ENCODE measurements at regions not wholly inside any gene's neighbourhood (a gene's known extent, or its start where the extent isn't known, plus 50 kb on each side); places are given as distances from the start of the nearest gene placed in this dataset.

- DNase-seq (ENCODE audit: low read depth in 6 of 9, low spot score in 9 of 9), result no peak
- Histone ChIP-seq H3K4me1 (ENCODE audit: control insufficient read depth in 2 of 2, insufficient read depth in 2 of 2, low read length in 2 of 2) (no peaks in the 10 kb centered on the region), H3K27ac (ENCODE audit: low read depth in 1 of 2, low read length in 1 of 2) (no peak overlapping the region), H3K27me3 (ENCODE audit: control insufficient read depth in 2 of 2, insufficient read depth in 1 of 2, low read length in 1 of 2) (no peaks in the 10 kb centered on the region), H3K9me3 (ENCODE audit: control insufficient read depth in 2 of 2, insufficient read depth in 1 of 2, low read length in 1 of 2) (no peaks in the 10 kb centered on the region), H3K4me3 (ENCODE audit: low read length in 2 of 2) (no peak overlapping the region), H3K36me3 (ENCODE audit: control insufficient read depth in 2 of 2, insufficient read depth in 2 of 2, low read length in 1 of 2) (no peaks in the 10 kb centered on the region)
- 78% methylated on average over 7 of the region's 7 CpGs for WGBS
These were observed 79.3 kb upstream of the ADCY1 start for GRCh38 chr7:45494885-45495284.

DNA sequence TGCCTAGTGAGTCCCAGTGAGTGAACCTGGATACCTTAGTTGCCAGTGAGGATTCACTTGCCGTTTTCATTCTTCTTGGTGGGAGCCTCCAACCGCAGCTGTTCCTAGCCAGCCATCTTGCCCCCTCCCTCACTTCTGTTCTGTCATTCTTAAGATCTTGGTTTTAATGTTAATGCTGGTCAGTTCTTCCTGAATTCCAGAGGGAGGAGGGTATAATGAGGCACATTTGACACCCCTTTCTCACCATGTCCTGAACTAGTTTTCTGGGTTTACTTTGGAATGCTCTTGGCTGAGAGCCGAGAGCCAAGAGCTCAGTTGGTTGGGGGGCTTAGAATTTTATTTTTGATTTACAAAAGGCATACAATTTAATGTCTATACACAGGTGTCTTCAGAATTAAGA lies 78.5 kb upstream of the ADCY1 start:
- Histone ChIP-seq H3K4me3 (ENCODE audit: low read length in 2 of 2) (no peak overlapping the region), H3K9me3 (ENCODE audit: control insufficient read depth in 2 of 2, insufficient read depth in 1 of 2, low read length in 1 of 2) (no peaks in the 10 kb centered on the region), H3K27ac (ENCODE audit: low read depth in 1 of 2, low read length in 1 of 2) (no peak overlapping the region), H3K36me3 (ENCODE audit: control insufficient read depth in 2 of 2, insufficient read depth in 2 of 2, low read length in 1 of 2) (no peaks in the 10 kb centered on the region), H3K4me1 (ENCODE audit: control insufficient read depth in 2 of 2, insufficient read depth in 2 of 2, low read length in 2 of 2) (no peaks in the 10 kb centered on the region), H3K27me3 (ENCODE audit: control insufficient read depth in 2 of 2, insufficient read depth in 1 of 2, low read length in 1 of 2) (no peaks in the 10 kb centered on the region)
- DNase-seq (ENCODE audit: low read depth in 6 of 9, low spot score in 9 of 9), result no peak
- 90% methylated on average over 3 of the region's 3 CpGs for WGBS

GRCh38 chr7:45500257-45500656 lies 73.9 kb upstream of the ADCY1 start:
- Histone ChIP-seq H3K36me3 (ENCODE audit: control insufficient read depth in 2 of 2, insufficient read depth in 2 of 2, low read length in 1 of 2) (no peaks in the 10 kb centered on the region), H3K4me1 (ENCODE audit: control insufficient read depth in 2 of 2, insufficient read depth in 2 of 2, low read length in 2 of 2) (no peaks in the 10 kb centered on the region), H3K4me3 (ENCODE audit: low read length in 2 of 2) (no peak overlapping the region), H3K9me3 (ENCODE audit: control insufficient read depth in 2 of 2, insufficient read depth in 1 of 2, low read length in 1 of 2) (peaks cover 0 to 6% of the 10 kb centered on the region in 2 donors), H3K27ac (ENCODE audit: low read depth in 1 of 2, low read length in 1 of 2) (no peak overlapping the region), H3K27me3 (ENCODE audit: control insufficient read depth in 2 of 2, insufficient read depth in 1 of 2, low read length in 1 of 2) (no peaks in the 10 kb centered on the region)
- WGBS, result 81% methylated on average over 2 of the region's 2 CpGs
- no peak for DNase-seq (ENCODE audit: low read depth in 6 of 9, low spot score in 9 of 9)

DNA sequence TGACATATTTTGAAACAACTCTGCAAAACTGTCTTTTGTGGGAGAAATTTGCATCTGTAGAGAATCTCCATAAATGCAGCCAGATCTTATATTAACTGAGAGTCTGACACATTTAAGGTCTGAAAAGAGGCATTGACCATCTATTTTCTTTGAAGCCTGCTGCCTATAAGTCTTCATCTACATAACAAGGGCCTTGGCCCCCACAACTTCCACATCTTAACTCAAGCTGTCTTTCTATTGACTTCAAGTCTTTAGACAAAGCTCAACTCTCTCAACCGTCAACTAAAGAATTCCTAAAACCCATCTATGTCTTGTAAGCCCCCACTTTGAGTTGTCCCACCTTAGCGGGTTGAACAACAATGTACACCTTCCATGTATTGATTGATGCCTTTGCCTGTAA lies 72.4 kb upstream of the ADCY1 start:
- Histone ChIP-seq H3K36me3 (ENCODE audit: control insufficient read depth in 2 of 2, insufficient read depth in 2 of 2, low read length in 1 of 2) (no peaks in the 10 kb centered on the region), H3K4me3 (ENCODE audit: low read length in 2 of 2) (no peak overlapping the region), H3K4me1 (ENCODE audit: control insufficient read depth in 2 of 2, insufficient read depth in 2 of 2, low read length in 2 of 2) (no peaks in the 10 kb centered on the region), H3K9me3 (ENCODE audit: control insufficient read depth in 2 of 2, insufficient read depth in 1 of 2, low read length in 1 of 2) (peaks cover 0 to 14% of the 10 kb centered on the region in 2 donors), H3K27me3 (ENCODE audit: control insufficient read depth in 2 of 2, insufficient read depth in 1 of 2, low read length in 1 of 2) (no peaks in the 10 kb centered on the region), H3K27ac (ENCODE audit: low read depth in 1 of 2, low read length in 1 of 2) (no peak overlapping the region)
- 71% methylated on average over 2 of the region's 2 CpGs for WGBS
- DNase-seq (ENCODE audit: low read depth in 6 of 9, low spot score in 9 of 9), result no peak

- WGBS, result 68% methylated on average over 1 of the region's 1 CpG
- H3K9me3 ChIP-seq (ENCODE audit: control insufficient read depth in 2 of 2, insufficient read depth in 1 of 2, low read length in 1 of 2), result peaks cover 0 to 29% of the 10 kb centered on the region in 2 donors
- no peaks in the 10 kb centered on the region for H3K27me3 ChIP-seq (ENCODE audit: control insufficient read depth in 2 of 2, insufficient read depth in 1 of 2, low read length in 1 of 2)
- H3K4me1 ChIP-seq (ENCODE audit: control insufficient read depth in 2 of 2, insufficient read depth in 2 of 2, low read length in 2 of 2), result no peaks in the 10 kb centered on the region
- H3K4me3 ChIP-seq (ENCODE audit: low read length in 2 of 2), result no peak overlapping the region
- H3K27ac ChIP-seq (ENCODE audit: low read depth in 1 of 2, low read length in 1 of 2), result no peak overlapping the region
- DNase-seq (ENCODE audit: low read depth in 6 of 9, low spot score in 9 of 9), result no peak
- H3K36me3 ChIP-seq (ENCODE audit: control insufficient read depth in 2 of 2, insufficient read depth in 2 of 2, low read length in 1 of 2), result no peaks in the 10 kb centered on the region
These were observed 68.1 kb upstream of the ADCY1 start for GRCh38 chr7:45506059-45506458.

- no peak for DNase-seq (ENCODE audit: low read depth in 6 of 9, low spot score in 9 of 9)
- Histone ChIP-seq H3K4me3 (ENCODE audit: low read length in 2 of 2) (no peak overlapping the region), H3K4me1 (ENCODE audit: control insufficient read depth in 2 of 2, insufficient read depth in 2 of 2, low read length in 2 of 2) (no peaks in the 10 kb centered on the region), H3K9me3 (ENCODE audit: control insufficient read depth in 2 of 2, insufficient read depth in 1 of 2, low read length in 1 of 2) (peaks cover 0 to 29% of the 10 kb centered on the region in 2 donors), H3K36me3 (ENCODE audit: control insufficient read depth in 2 of 2, insufficient read depth in 2 of 2, low read length in 1 of 2) (no peaks in the 10 kb centered on the region), H3K27me3 (ENCODE audit: control insufficient read depth in 2 of 2, insufficient read depth in 1 of 2, low read length in 1 of 2) (no peaks in the 10 kb centered on the region), H3K27ac (ENCODE audit: low read depth in 1 of 2, low read length in 1 of 2) (no peak overlapping the region)
- WGBS, result 87% methylated on average over 2 of the region's 2 CpGs
These were observed 64.9 kb upstream of the ADCY1 start for GRCh38 chr7:45509222-45509621.

DNA sequence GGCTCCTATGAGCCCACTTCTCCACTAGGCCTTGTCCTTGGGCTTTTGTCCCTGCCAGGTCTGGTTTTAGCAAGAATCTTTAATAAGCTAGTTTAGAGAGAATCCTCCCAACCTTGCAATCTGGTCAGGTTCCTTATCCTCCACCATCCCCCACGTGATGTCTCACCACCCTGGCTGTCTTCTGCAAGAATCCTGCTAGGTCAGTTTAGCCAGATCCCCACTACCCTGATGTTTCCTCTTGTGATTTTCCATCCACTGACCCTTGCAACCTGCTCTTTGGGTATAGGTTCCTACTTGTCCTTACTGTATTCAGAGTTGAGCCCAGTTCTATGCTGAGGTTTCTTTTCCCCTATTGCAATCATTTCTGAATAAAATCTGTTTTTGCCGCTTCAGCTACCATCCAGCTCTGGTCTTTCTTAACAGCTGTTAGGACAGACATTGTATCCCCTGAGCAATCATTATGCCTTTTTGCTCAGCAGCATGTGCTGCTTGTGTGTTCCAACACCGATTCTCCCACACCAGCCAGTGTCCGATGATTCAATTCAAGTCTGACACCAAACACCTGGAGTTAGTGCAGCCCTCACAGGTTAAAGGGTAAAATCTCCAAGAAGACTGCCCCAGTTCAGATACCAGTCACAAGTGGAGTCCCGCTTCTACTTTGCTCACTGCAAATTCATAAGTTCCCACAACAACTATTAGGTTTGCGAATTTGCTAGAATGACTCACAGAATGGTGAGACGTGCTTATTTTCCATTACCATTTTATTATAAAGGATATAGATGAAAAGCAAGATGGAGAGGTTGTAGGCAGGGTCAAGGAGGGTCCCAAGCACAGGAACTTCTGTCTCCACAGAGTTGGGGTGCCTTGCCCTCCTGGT lies 62.2 kb upstream of the ADCY1 start:
- 93% methylated on average over 7 of the region's 7 CpGs for WGBS

GRCh38 chr7:45514944-45515343 lies 59.2 kb upstream of the ADCY1 start:
- Histone ChIP-seq H3K4me3 (ENCODE audit: low read length in 2 of 2) (no peak overlapping the region), H3K36me3 (ENCODE audit: control insufficient read depth in 2 of 2, insufficient read depth in 2 of 2, low read length in 1 of 2) (no peaks in the 10 kb centered on the region), H3K9me3 (ENCODE audit: control insufficient read depth in 2 of 2, insufficient read depth in 1 of 2, low read length in 1 of 2) (peaks cover 0 to 3% of the 10 kb centered on the region in 2 donors), H3K4me1 (ENCODE audit: control insufficient read depth in 2 of 2, insufficient read depth in 2 of 2, low read length in 2 of 2) (no peaks in the 10 kb centered on the region), H3K27me3 (ENCODE audit: control insufficient read depth in 2 of 2, insufficient read depth in 1 of 2, low read length in 1 of 2) (no peaks in the 10 kb centered on the region), H3K27ac (ENCODE audit: low read depth in 1 of 2, low read length in 1 of 2) (no peak overlapping the region)
- no peak for DNase-seq (ENCODE audit: low read depth in 6 of 9, low spot score in 9 of 9)
- WGBS, result 88% methylated on average over 4 of the region's 4 CpGs

More for the DNA sequence above, 62.2 kb upstream of the ADCY1 start:
- H3K9me3 ChIP-seq (ENCODE audit: control insufficient read depth in 2 of 2, insufficient read depth in 1 of 2, low read length in 1 of 2), result peaks cover 0 to 14% of the 10 kb centered on the region in 2 donors
- no peaks in the 10 kb centered on the region for H3K36me3 ChIP-seq (ENCODE audit: control insufficient read depth in 2 of 2, insufficient read depth in 2 of 2, low read length in 1 of 2)
- H3K27me3 ChIP-seq (ENCODE audit: control insufficient read depth in 2 of 2, insufficient read depth in 1 of 2, low read length in 1 of 2), result no peaks in the 10 kb centered on the region
- no peak overlapping the region for H3K27ac ChIP-seq (ENCODE audit: low read depth in 1 of 2, low read length in 1 of 2)
- no peak overlapping the region for H3K4me3 ChIP-seq (ENCODE audit: low read length in 2 of 2)
- no peaks in the 10 kb centered on the region for H3K4me1 ChIP-seq (ENCODE audit: control insufficient read depth in 2 of 2, insufficient read depth in 2 of 2, low read length in 2 of 2)
- no peak for DNase-seq (ENCODE audit: low read depth in 6 of 9, low spot score in 9 of 9)

GRCh38 chr7:45515346-45515745 lies 58.8 kb upstream of the ADCY1 start:
- Histone ChIP-seq H3K27ac (ENCODE audit: low read depth in 1 of 2, low read length in 1 of 2) (no peak overlapping the region), H3K4me3 (ENCODE audit: low read length in 2 of 2) (no peak overlapping the region), H3K36me3 (ENCODE audit: control insufficient read depth in 2 of 2, insufficient read depth in 2 of 2, low read length in 1 of 2) (no peaks in the 10 kb centered on the region), H3K9me3 (ENCODE audit: control insufficient read depth in 2 of 2, insufficient read depth in 1 of 2, low read length in 1 of 2) (peaks cover 0 to 3% of the 10 kb centered on the region in 2 donors), H3K4me1 (ENCODE audit: control insufficient read depth in 2 of 2, insufficient read depth in 2 of 2, low read length in 2 of 2) (no peaks in the 10 kb centered on the region), H3K27me3 (ENCODE audit: control insufficient read depth in 2 of 2, insufficient read depth in 1 of 2, low read length in 1 of 2) (no peaks in the 10 kb centered on the region)
- no peak for DNase-seq (ENCODE audit: low read depth in 6 of 9, low spot score in 9 of 9)

All from thymus (tissue), 11 donors.